ENCODE measurements at regions not wholly inside any gene's neighbourhood (a gene's known extent, or its start where the extent isn't known, plus 50 kb on each side); places are given as distances from the start of the nearest gene placed in this dataset.

- Histone ChIP-seq H3K4me3 (no peak overlapping the region), H3K27ac (no peak overlapping the region), H3K4me1 (ENCODE audit: insufficient read depth) (no peaks in the 10 kb centered on the region), H3K79me2 (no peaks in the 10 kb centered on the region), H4K20me1 (ENCODE audit: insufficient read depth, poor library complexity, severe bottlenecking) (no peaks in the 10 kb centered on the region), H3K9me2 (replicated peaks; ENCODE audit: insufficient read depth) (no peaks in the 10 kb centered on the region), H3K4me2 (no peak overlapping the region), H3K36me3 (replicated peaks; ENCODE audit: insufficient read depth, low read depth) (no peaks in the 10 kb centered on the region), H3K9me3 (ENCODE audit: low read depth) (no peaks in the 10 kb centered on the region), H3K27me3 (no peaks in the 10 kb centered on the region), H2AFZ (no peak overlapping the region)
- TF ChIP-seq EZH2 (IDR thresholded peaks at IDR 0.05; ENCODE audit: borderline replicate concordance) = no peak
- TF ChIP-seq EZH2phosphoT487 (IDR thresholded peaks at IDR 0.05; ENCODE audit: low read depth, severe bottlenecking, unreplicated experiment) = no peak
- no peak for TF ChIP-seq CTCF (IDR thresholded peaks at IDR 0.05; ENCODE audit: poor library complexity)
- DNase-seq (ENCODE audit: low spot score) = no peak
Measured at GRCh38 chr16:63737633-63738032, 1384.2 kb downstream of the CDH11 start.

DNA sequence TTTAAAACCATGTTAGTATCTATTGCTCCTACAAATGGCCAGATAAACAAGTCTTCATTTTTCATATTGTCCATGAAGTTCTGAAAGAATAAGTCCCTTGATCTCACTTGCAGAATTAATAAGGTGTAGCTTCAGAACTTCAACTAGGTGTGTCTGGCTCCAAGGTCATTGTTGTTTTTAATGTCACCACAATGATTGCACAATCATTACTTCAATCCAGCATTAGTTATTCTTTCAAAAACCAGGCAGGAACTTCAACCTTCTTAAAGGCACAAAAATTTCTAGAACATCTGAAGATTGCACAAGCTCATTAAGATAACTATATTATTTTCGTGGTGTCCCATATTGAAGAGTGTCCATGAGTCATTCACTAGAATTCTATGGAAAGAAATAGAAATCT lies 1386.4 kb downstream of the CDH11 start:
- Histone ChIP-seq H3K36me3 (replicated peaks; ENCODE audit: insufficient read depth, low read depth) (no peaks in the 10 kb centered on the region), H3K4me1 (ENCODE audit: insufficient read depth) (no peaks in the 10 kb centered on the region), H3K9me2 (replicated peaks; ENCODE audit: insufficient read depth) (no peaks in the 10 kb centered on the region), H3K27ac (no peak overlapping the region), H3K27me3 (no peaks in the 10 kb centered on the region), H2AFZ (no peak overlapping the region), H3K4me2 (no peak overlapping the region), H3K79me2 (no peaks in the 10 kb centered on the region), H3K9me3 (ENCODE audit: low read depth) (no peaks in the 10 kb centered on the region), H4K20me1 (ENCODE audit: insufficient read depth, poor library complexity, severe bottlenecking) (no peaks in the 10 kb centered on the region), H3K4me3 (no peak overlapping the region)
- DNase-seq (ENCODE audit: low spot score) = no peak
- TF ChIP-seq EZH2phosphoT487 (IDR thresholded peaks at IDR 0.05; ENCODE audit: low read depth, severe bottlenecking, unreplicated experiment) (no peak), CTCF (IDR thresholded peaks at IDR 0.05; ENCODE audit: poor library complexity) (no peak)
- 89% methylated on average over 1 of the region's 1 CpG for WGBS (ENCODE audit: low lambda C conversion rate, missing lambda C conversion rate)

GRCh38 chr16:63720848-63721247 lies 1401.0 kb downstream of the CDH11 start:
- no peak for DNase-seq (ENCODE audit: low spot score)
- Histone ChIP-seq H3K4me1 (ENCODE audit: insufficient read depth) (no peaks in the 10 kb centered on the region), H4K20me1 (ENCODE audit: insufficient read depth, poor library complexity, severe bottlenecking) (no peaks in the 10 kb centered on the region), H3K9me3 (ENCODE audit: low read depth) (no peaks in the 10 kb centered on the region), H3K4me3 (no peak overlapping the region), H3K4me2 (no peak overlapping the region), H3K9me2 (replicated peaks; ENCODE audit: insufficient read depth) (no peaks in the 10 kb centered on the region), H3K27me3 (no peaks in the 10 kb centered on the region), H3K27ac (no peak overlapping the region), H3K36me3 (replicated peaks; ENCODE audit: insufficient read depth, low read depth) (no peaks in the 10 kb centered on the region), H2AFZ (no peak overlapping the region), H3K79me2 (no peaks in the 10 kb centered on the region)
- 63% methylated on average over 1 of the region's 1 CpG for WGBS (ENCODE audit: low lambda C conversion rate, missing lambda C conversion rate)
- TF ChIP-seq EZH2 (IDR thresholded peaks at IDR 0.05; ENCODE audit: borderline replicate concordance) = no peak
- TF ChIP-seq CTCF (IDR thresholded peaks at IDR 0.05; ENCODE audit: poor library complexity) = peak; percentile 23

DNA sequence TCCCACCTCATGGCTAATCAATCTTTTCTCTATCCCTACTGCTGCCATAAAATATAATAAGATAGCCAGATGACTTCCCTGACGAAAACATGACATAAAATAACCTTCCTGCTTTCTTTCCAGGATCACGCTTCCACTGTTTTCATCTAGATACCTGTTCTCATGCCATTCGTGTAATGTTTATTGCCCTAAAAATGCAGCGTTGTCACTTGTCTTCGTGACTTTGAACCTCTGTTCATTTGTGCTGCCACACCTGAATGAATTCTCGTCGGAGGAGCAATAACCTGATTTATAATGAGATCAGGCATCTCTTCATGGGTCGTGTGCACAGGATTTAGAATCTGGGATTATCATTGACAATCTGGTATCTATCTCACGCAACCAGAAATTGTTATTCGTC lies 1401.9 kb downstream of the CDH11 start:
- no peaks in the 10 kb centered on the region for H3K79me2 ChIP-seq
- H3K4me3 ChIP-seq = no peak overlapping the region
- no peak overlapping the region for H3K27ac ChIP-seq
- H3K9me2 ChIP-seq (replicated peaks; ENCODE audit: insufficient read depth) = no peaks in the 10 kb centered on the region
- H3K9me3 ChIP-seq (ENCODE audit: low read depth) = no peaks in the 10 kb centered on the region
- H3K27me3 ChIP-seq = no peaks in the 10 kb centered on the region
- H2AFZ ChIP-seq = no peak overlapping the region
- TF ChIP-seq EZH2phosphoT487 (IDR thresholded peaks at IDR 0.05; ENCODE audit: low read depth, severe bottlenecking, unreplicated experiment) (no peak), EZH2 (IDR thresholded peaks at IDR 0.05; ENCODE audit: borderline replicate concordance) (no peak), CTCF (IDR thresholded peaks at IDR 0.05; ENCODE audit: poor library complexity) (no peak)
- DNase-seq (ENCODE audit: low spot score) = no peak
- no peaks in the 10 kb centered on the region for H4K20me1 ChIP-seq (ENCODE audit: insufficient read depth, poor library complexity, severe bottlenecking)
- no peak overlapping the region for H3K4me2 ChIP-seq
- WGBS (ENCODE audit: low lambda C conversion rate, missing lambda C conversion rate) = 86% methylated on average over 10 of the region's 10 CpGs
- H3K36me3 ChIP-seq (replicated peaks; ENCODE audit: insufficient read depth, low read depth) = no peaks in the 10 kb centered on the region
- H3K4me1 ChIP-seq (ENCODE audit: insufficient read depth) = no peaks in the 10 kb centered on the region
